Transverse colon (tissue), 3 donors: ENCODE measurements at regions not wholly inside any gene's neighbourhood (a gene's known extent, or its start where the extent isn't known, plus 50 kb on each side); places are given as distances from the start of the nearest gene placed in this dataset.

ENCODE experiments used
- POLR2A ChIP-seq: fragments of 450-650 bp; IDR thresholded peaks from one replicate; pipeline ENCODE4 v1.6.1; 2016; ENCODE audit warnings: antibody characterized with exemption, mild to moderate bottlenecking, moderate library complexity
- TF ChIP-seq, protein P1 (sequence below), 5 experiments: fragments of 200-600 bp in 3 of 5; fragments of 450-650 bp in 2 of 5; sonication (generic) in 3 of 5; IDR thresholded peaks; 1 replicate in 2 of 5; 2 replicates in 3 of 5; pipeline ENCODE4 v1.5.1; 2016 to 2017; ENCODE audit warnings: antibody characterized with exemption in 5 of 5, inconsistent platforms in 3 of 5, mild to moderate bottlenecking in 2 of 5, moderate library complexity in 1 of 5

DNA sequence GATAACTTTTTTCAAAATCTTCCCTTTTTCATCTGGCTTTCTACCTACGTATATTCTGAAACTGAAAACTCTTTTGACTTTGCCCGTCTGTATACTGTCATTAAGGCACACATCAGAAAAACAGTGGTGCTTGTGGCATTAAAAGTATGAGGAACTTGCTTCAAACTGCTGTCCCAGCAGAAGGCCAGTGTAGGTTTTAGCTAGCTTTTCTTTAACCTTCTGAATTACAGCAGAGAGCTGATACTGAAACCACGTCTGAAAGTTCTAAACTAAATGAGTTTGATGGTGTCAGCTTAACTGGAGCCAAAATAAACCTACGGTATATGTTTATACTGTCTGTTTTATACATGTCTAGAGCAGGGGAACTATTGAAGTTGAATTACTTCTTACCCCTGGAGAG lies 283.4 kb downstream of the TFEC start:
- no peak for TF ChIP-seq POLR2A
- TF ChIP-seq, protein P1, sequence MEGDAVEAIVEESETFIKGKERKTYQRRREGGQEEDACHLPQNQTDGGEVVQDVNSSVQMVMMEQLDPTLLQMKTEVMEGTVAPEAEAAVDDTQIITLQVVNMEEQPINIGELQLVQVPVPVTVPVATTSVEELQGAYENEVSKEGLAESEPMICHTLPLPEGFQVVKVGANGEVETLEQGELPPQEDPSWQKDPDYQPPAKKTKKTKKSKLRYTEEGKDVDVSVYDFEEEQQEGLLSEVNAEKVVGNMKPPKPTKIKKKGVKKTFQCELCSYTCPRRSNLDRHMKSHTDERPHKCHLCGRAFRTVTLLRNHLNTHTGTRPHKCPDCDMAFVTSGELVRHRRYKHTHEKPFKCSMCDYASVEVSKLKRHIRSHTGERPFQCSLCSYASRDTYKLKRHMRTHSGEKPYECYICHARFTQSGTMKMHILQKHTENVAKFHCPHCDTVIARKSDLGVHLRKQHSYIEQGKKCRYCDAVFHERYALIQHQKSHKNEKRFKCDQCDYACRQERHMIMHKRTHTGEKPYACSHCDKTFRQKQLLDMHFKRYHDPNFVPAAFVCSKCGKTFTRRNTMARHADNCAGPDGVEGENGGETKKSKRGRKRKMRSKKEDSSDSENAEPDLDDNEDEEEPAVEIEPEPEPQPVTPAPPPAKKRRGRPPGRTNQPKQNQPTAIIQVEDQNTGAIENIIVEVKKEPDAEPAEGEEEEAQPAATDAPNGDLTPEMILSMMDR (IDR thresholded peaks at IDR 0.05): no peak
